ENCODE measurements at regions not wholly inside any gene's neighbourhood (a gene's known extent, or its start where the extent isn't known, plus 50 kb on each side); places are given as distances from the start of the nearest gene placed in this dataset.

- Histone ChIP-seq H4K91ac (ENCODE audit: low read depth, low read length, poor library complexity) (no peak overlapping the region), H3K9ac (ENCODE audit: low read depth, low read length, poor library complexity) (no peak overlapping the region), H3K27ac (replicated peaks; ENCODE audit: low read length) (no peak overlapping the region), H3K23ac (ENCODE audit: low read depth, low read length, poor library complexity) (no peak overlapping the region), H3K27me3 (ENCODE audit: control insufficient read depth in 3 of 3, insufficient read depth in 3 of 3, low read depth in 1 of 3, low read length in 3 of 3) (no peaks in the 10 kb centered on the region), H3K36me3 (replicated peaks in 1 of 2; ENCODE audit: control insufficient read depth in 2 of 2, insufficient read depth in 2 of 2, low read length in 2 of 2) (no peaks in the 10 kb centered on the region), H2BK5ac (ENCODE audit: low read length) (no peak overlapping the region), H2BK12ac (ENCODE audit: low read length) (no peak overlapping the region), H3K4ac (ENCODE audit: low read length) (no peak overlapping the region), H3K79me1 (ENCODE audit: low read depth, low read length) (no peaks in the 10 kb centered on the region), H3K4me3 (ENCODE audit: low read length in 2 of 2) (no peak overlapping the region), H2AFZ (ENCODE audit: low read length) (no peak overlapping the region), H3K18ac (ENCODE audit: low read length) (no peak overlapping the region), H4K8ac (ENCODE audit: low read depth, low read length) (no peak overlapping the region), H2BK120ac (ENCODE audit: low read depth, low read length) (no peak overlapping the region), H2AK5ac (ENCODE audit: low read depth, low read length) (no peak overlapping the region), H3K9me3 (replicated peaks in 1 of 2; ENCODE audit: control insufficient read depth in 2 of 2, insufficient read depth in 1 of 2, low read depth in 1 of 2, low read length in 2 of 2) (no peaks in the 10 kb centered on the region), H2BK15ac (ENCODE audit: low read length) (no peak overlapping the region), H3K14ac (ENCODE audit: low read length) (no peak overlapping the region), H3K4me2 (ENCODE audit: insufficient read depth, low read length, poor library complexity, severe bottlenecking) (no peak overlapping the region), H3K4me1 (ENCODE audit: control insufficient read depth in 2 of 2, insufficient read depth in 1 of 2, low read depth in 1 of 2, low read length in 2 of 2) (peaks cover 0 to 6% of the 10 kb centered on the region in 2 donors)
- no CpG with 5 or more reads among the region's 9 CpGs for WGBS, 2 donors (ENCODE audit: extremely low coverage in 2 of 2, insufficient read length in 2 of 2, insufficient replicate concordance in 1 of 2)
- DNase-seq (ENCODE audit: low spot score): no peak
Observed at GRCh38 chr14:95023115-95023514, 134.2 kb downstream of the DICER1 start.

GRCh38 chr14:95021588-95021987, 135.7 kb downstream of the DICER1 start:
- Histone ChIP-seq H3K9ac (ENCODE audit: low read depth, low read length, poor library complexity) (no peak overlapping the region), H3K9me3 (replicated peaks in 1 of 2; ENCODE audit: control insufficient read depth in 2 of 2, insufficient read depth in 1 of 2, low read depth in 1 of 2, low read length in 2 of 2) (no peaks in the 10 kb centered on the region), H2AK5ac (ENCODE audit: low read depth, low read length) (no peak overlapping the region), H3K36me3 (replicated peaks in 1 of 2; ENCODE audit: control insufficient read depth in 2 of 2, insufficient read depth in 2 of 2, low read length in 2 of 2) (no peaks in the 10 kb centered on the region), H3K79me1 (ENCODE audit: low read depth, low read length) (no peaks in the 10 kb centered on the region), H2BK120ac (ENCODE audit: low read depth, low read length) (no peak overlapping the region), H3K4me3 (ENCODE audit: low read length in 2 of 2) (no peak overlapping the region), H4K91ac (ENCODE audit: low read depth, low read length, poor library complexity) (no peak overlapping the region), H3K14ac (ENCODE audit: low read length) (no peak overlapping the region), H2BK5ac (ENCODE audit: low read length) (no peak overlapping the region), H3K27me3 (ENCODE audit: control insufficient read depth in 3 of 3, insufficient read depth in 3 of 3, low read depth in 1 of 3, low read length in 3 of 3) (no peaks in the 10 kb centered on the region), H2AFZ (ENCODE audit: low read length) (no peak overlapping the region), H2BK15ac (ENCODE audit: low read length) (no peak overlapping the region), H2BK12ac (ENCODE audit: low read length) (no peak overlapping the region), H3K27ac (replicated peaks; ENCODE audit: low read length) (no peak overlapping the region), H3K4ac (ENCODE audit: low read length) (no peak overlapping the region), H3K18ac (ENCODE audit: low read length) (no peak overlapping the region), H3K23ac (ENCODE audit: low read depth, low read length, poor library complexity) (no peak overlapping the region), H3K4me2 (ENCODE audit: insufficient read depth, low read length, poor library complexity, severe bottlenecking) (no peak overlapping the region), H3K4me1 (ENCODE audit: control insufficient read depth in 2 of 2, insufficient read depth in 1 of 2, low read depth in 1 of 2, low read length in 2 of 2) (peaks cover 0 to 6% of the 10 kb centered on the region in 2 donors), H4K8ac (ENCODE audit: low read depth, low read length) (no peak overlapping the region)
- no CpG with 5 or more reads among the region's 2 CpGs for WGBS, 2 donors (ENCODE audit: extremely low coverage in 2 of 2, insufficient read length in 2 of 2, insufficient replicate concordance in 1 of 2)
- no peak for DNase-seq (ENCODE audit: low spot score)

- DNase-seq (ENCODE audit: low spot score): no peak
- H2AK5ac ChIP-seq (ENCODE audit: low read depth, low read length): no peak overlapping the region
- peaks cover 0 to 2% of the 10 kb centered on the region in 2 donors for H3K9me3 ChIP-seq (replicated peaks in 1 of 2; ENCODE audit: control insufficient read depth in 2 of 2, insufficient read depth in 1 of 2, low read depth in 1 of 2, low read length in 2 of 2)
- H4K91ac ChIP-seq (ENCODE audit: low read depth, low read length, poor library complexity): no peak overlapping the region
- H3K27ac ChIP-seq (replicated peaks; ENCODE audit: low read length): no peak overlapping the region
- H3K27me3 ChIP-seq (ENCODE audit: control insufficient read depth in 3 of 3, insufficient read depth in 3 of 3, low read depth in 1 of 3, low read length in 3 of 3): no peaks in the 10 kb centered on the region
- H3K4me3 ChIP-seq (ENCODE audit: low read length in 2 of 2): no peak overlapping the region
- H2BK120ac ChIP-seq (ENCODE audit: low read depth, low read length): no peak overlapping the region
- H3K14ac ChIP-seq (ENCODE audit: low read length): no peak overlapping the region
- H3K36me3 ChIP-seq (replicated peaks in 1 of 2; ENCODE audit: control insufficient read depth in 2 of 2, insufficient read depth in 2 of 2, low read length in 2 of 2): no peaks in the 10 kb centered on the region
- H4K8ac ChIP-seq (ENCODE audit: low read depth, low read length): no peak overlapping the region
- no peak overlapping the region for H2AFZ ChIP-seq (ENCODE audit: low read length)
- no peak overlapping the region for H2BK15ac ChIP-seq (ENCODE audit: low read length)
- H2BK5ac ChIP-seq (ENCODE audit: low read length): no peak overlapping the region
- H3K18ac ChIP-seq (ENCODE audit: low read length): no peak overlapping the region
- H3K4me1 ChIP-seq (ENCODE audit: control insufficient read depth in 2 of 2, insufficient read depth in 1 of 2, low read depth in 1 of 2, low read length in 2 of 2): no peaks in the 10 kb centered on the region
- H3K4me2 ChIP-seq (ENCODE audit: insufficient read depth, low read length, poor library complexity, severe bottlenecking): no peak overlapping the region
- H3K4ac ChIP-seq (ENCODE audit: low read length): no peak overlapping the region
- H3K79me1 ChIP-seq (ENCODE audit: low read depth, low read length): no peaks in the 10 kb centered on the region
- WGBS, 2 donors (ENCODE audit: extremely low coverage in 2 of 2, insufficient read length in 2 of 2, insufficient replicate concordance in 1 of 2): no CpG with 5 or more reads among the region's 4 CpGs
- H2BK12ac ChIP-seq (ENCODE audit: low read length): no peak overlapping the region
- no peak overlapping the region for H3K9ac ChIP-seq (ENCODE audit: low read depth, low read length, poor library complexity)
- H3K23ac ChIP-seq (ENCODE audit: low read depth, low read length, poor library complexity): no peak overlapping the region
Observed at GRCh38 chr14:95018821-95019220, 138.5 kb downstream of the DICER1 start.

- H2BK120ac ChIP-seq (ENCODE audit: low read depth, low read length): no peak overlapping the region
- no peak overlapping the region for H2BK5ac ChIP-seq (ENCODE audit: low read length)
- H3K23ac ChIP-seq (ENCODE audit: low read depth, low read length, poor library complexity): no peak overlapping the region
- no peak overlapping the region for H3K9ac ChIP-seq (ENCODE audit: low read depth, low read length, poor library complexity)
- no peak for DNase-seq (ENCODE audit: low spot score)
- no peaks in the 10 kb centered on the region for H3K4me1 ChIP-seq (ENCODE audit: control insufficient read depth in 2 of 2, insufficient read depth in 1 of 2, low read depth in 1 of 2, low read length in 2 of 2)
- H4K8ac ChIP-seq (ENCODE audit: low read depth, low read length): no peak overlapping the region
- H4K91ac ChIP-seq (ENCODE audit: low read depth, low read length, poor library complexity): no peak overlapping the region
- no peak overlapping the region for H3K14ac ChIP-seq (ENCODE audit: low read length)
- no peak overlapping the region for H3K27ac ChIP-seq (replicated peaks; ENCODE audit: low read length)
- H3K79me1 ChIP-seq (ENCODE audit: low read depth, low read length): no peaks in the 10 kb centered on the region
- H2BK12ac ChIP-seq (ENCODE audit: low read length): no peak overlapping the region
- H3K9me3 ChIP-seq (replicated peaks in 1 of 2; ENCODE audit: control insufficient read depth in 2 of 2, insufficient read depth in 1 of 2, low read depth in 1 of 2, low read length in 2 of 2): peaks cover 0 to 2% of the 10 kb centered on the region in 2 donors
- no peak overlapping the region for H3K4ac ChIP-seq (ENCODE audit: low read length)
- WGBS, 2 donors (ENCODE audit: extremely low coverage in 2 of 2, insufficient read length in 2 of 2, insufficient replicate concordance in 1 of 2): no CpG with 5 or more reads among the region's 1 CpG
- H2BK15ac ChIP-seq (ENCODE audit: low read length): no peak overlapping the region
- no peak overlapping the region for H3K4me3 ChIP-seq (ENCODE audit: low read length in 2 of 2)
- peaks cover 0 to 25% (median 0%) of the 10 kb centered on the region in 3 experiments for H3K27me3 ChIP-seq (ENCODE audit: control insufficient read depth in 3 of 3, insufficient read depth in 3 of 3, low read depth in 1 of 3, low read length in 3 of 3)
- no peak overlapping the region for H3K4me2 ChIP-seq (ENCODE audit: insufficient read depth, low read length, poor library complexity, severe bottlenecking)
- H2AK5ac ChIP-seq (ENCODE audit: low read depth, low read length): no peak overlapping the region
- H3K36me3 ChIP-seq (replicated peaks in 1 of 2; ENCODE audit: control insufficient read depth in 2 of 2, insufficient read depth in 2 of 2, low read length in 2 of 2): no peaks in the 10 kb centered on the region
- no peak overlapping the region for H2AFZ ChIP-seq (ENCODE audit: low read length)
- no peak overlapping the region for H3K18ac ChIP-seq (ENCODE audit: low read length)
Observed at GRCh38 chr14:95015046-95015445, 142.3 kb downstream of the DICER1 start.

All from neuronal stem cell (in vitro differentiated cells).